Erythroblast (primary cell): ENCODE measurements at regions not wholly inside any gene's neighbourhood (a gene's known extent, or its start where the extent isn't known, plus 50 kb on each side); places are given as distances from the start of the nearest gene placed in this dataset.

ENCODE experiments used
- GATA1 ChIP-seq: IDR thresholded peaks from 2 replicates; pipeline ENCODE4 v1.6.1; 2011; ENCODE audit warnings: low read depth, mild to moderate bottlenecking, control low read depth, low read length, moderate library complexity
- POLR2A ChIP-seq: IDR thresholded peaks from 2 replicates; pipeline ENCODE4 v1.6.1; 2011; ENCODE audit warnings: mild to moderate bottlenecking, low read length

GRCh38 chr3:151567477-151567876, 106.6 kb upstream of the IGSF10 start:
- no peak for TF ChIP-seq POLR2A
- TF ChIP-seq GATA1, result no peak
